ENCODE measurements at regions not wholly inside any gene's neighbourhood (a gene's known extent, or its start where the extent isn't known, plus 50 kb on each side); places are given as distances from the start of the nearest gene placed in this dataset.

DNA sequence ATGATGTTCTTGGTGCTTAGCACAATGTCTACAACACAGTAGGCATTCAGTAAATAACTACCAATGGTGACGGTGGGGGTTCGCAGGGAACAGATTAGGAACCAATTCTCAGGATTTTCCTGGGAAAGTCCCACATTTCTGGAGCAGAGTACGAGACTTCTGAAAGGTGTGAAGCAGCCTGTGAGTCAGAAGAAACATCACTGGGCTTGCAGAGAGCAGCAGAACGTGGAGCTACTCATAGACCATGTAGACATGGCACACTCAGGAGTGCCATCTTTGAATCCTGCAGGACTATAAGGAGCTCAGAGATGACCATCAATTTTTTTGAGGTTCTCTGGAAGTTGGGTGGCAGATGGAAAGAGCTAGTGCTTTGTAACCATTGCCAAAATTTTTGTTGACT, 106.6 kb upstream of the ANKRD55 start:
- TF ChIP-seq CTCF (IDR thresholded peaks at IDR 0.05; ENCODE audit: low read depth, low read length) (no peak), POLR2A (IDR thresholded peaks at IDR 0.05; ENCODE audit: extremely low read depth, insufficient read length) (no peak), MAX (IDR thresholded peaks at IDR 0.05; ENCODE audit: low read depth, low read length) (no peak), MYC (IDR thresholded peaks at IDR 0.05; ENCODE audit: low read depth, low read length) (no peak)
